ENCODE measurements at regions not wholly inside any gene's neighbourhood (a gene's known extent, or its start where the extent isn't known, plus 50 kb on each side); places are given as distances from the start of the nearest gene placed in this dataset.
"Not testable (repeated sequence)": the region's sequence is repeated elsewhere in the genome, so short reads cannot be mapped to it uniquely, and the experiment has no call there.

GRCh38 chr5:68130253-68130652, 85.3 kb upstream of the PIK3R1 start:
- Mint-ChIP-seq H3K9me3 (no peaks in the 10 kb centered on the region), H3K36me3 (no peaks in the 10 kb centered on the region), H3K4me1 (no peaks in the 10 kb centered on the region), H3K4me3 (no peak overlapping the region), H3K27ac (no peak overlapping the region)
- no peak for DNase-seq (ENCODE audit: low spot score in 2 of 2)
- ATAC-seq, result no peak

GRCh38 chr5:68129364-68129763, 86.2 kb upstream of the PIK3R1 start:
- Mint-ChIP-seq H3K36me3 (no peaks in the 10 kb centered on the region), H3K9me3 (no peaks in the 10 kb centered on the region), H3K27ac (no peak overlapping the region), H3K4me3 (no peak overlapping the region), H3K4me1 (no peaks in the 10 kb centered on the region)
- DNase-seq (ENCODE audit: low spot score in 2 of 2) (no peak), ATAC-seq (no peak)

GRCh38 chr5:68126886-68127285, 88.7 kb upstream of the PIK3R1 start:
- H3K27ac Mint-ChIP-seq, result no peak overlapping the region

GRCh38 chr5:68122439-68123328, 92.9 kb upstream of the PIK3R1 start:
- Mint-ChIP-seq H3K27ac (no peak overlapping the region), H3K4me3 (no peak overlapping the region), H3K36me3 (no peaks in the 10 kb centered on the region), H3K9me3 (no peaks in the 10 kb centered on the region), H3K4me1 (peaks cover 12% of the 10 kb centered on the region)
- no peak for DNase-seq (ENCODE audit: low spot score in 2 of 2)
- ATAC-seq, result no peak

More at GRCh38 chr5:68126886-68127285, 88.7 kb upstream of the PIK3R1 start:
- ATAC-seq (no peak), DNase-seq (ENCODE audit: low spot score in 2 of 2) (no peak)
- H3K36me3 Mint-ChIP-seq, result no peaks in the 10 kb centered on the region
- peaks cover 12% of the 10 kb centered on the region for H3K4me1 Mint-ChIP-seq
- no peak overlapping the region for H3K4me3 Mint-ChIP-seq
- H3K9me3 Mint-ChIP-seq, result no peaks in the 10 kb centered on the region

- Mint-ChIP-seq H3K36me3 (no peaks in the 10 kb centered on the region), H3K9me3 (no peaks in the 10 kb centered on the region), H3K27ac (no peak overlapping the region), H3K4me1 (no peaks in the 10 kb centered on the region), H3K4me3 (no peak overlapping the region)
- ATAC-seq, result no peak
- DNase-seq (ENCODE audit: low spot score in 2 of 2), result no peak
Observed at GRCh38 chr5:68116868-68117411, 98.6 kb upstream of the PIK3R1 start.

GRCh38 chr5:68116408-68116807, 99.1 kb upstream of the PIK3R1 start:
- no peak overlapping the region for H3K27ac Mint-ChIP-seq
- no peak for DNase-seq (ENCODE audit: low spot score in 2 of 2)
- no peaks in the 10 kb centered on the region for H3K4me1 Mint-ChIP-seq
- H3K9me3 Mint-ChIP-seq, result no peaks in the 10 kb centered on the region
- no peaks in the 10 kb centered on the region for H3K36me3 Mint-ChIP-seq
- H3K4me3 Mint-ChIP-seq, result no peak overlapping the region
- no peak for ATAC-seq

GRCh38 chr5:68115584-68115983, 100.0 kb upstream of the PIK3R1 start:
- H3K9me3 Mint-ChIP-seq, result no peaks in the 10 kb centered on the region
- no peak for DNase-seq (ENCODE audit: low spot score in 2 of 2)
- H3K27ac Mint-ChIP-seq, result no peak overlapping the region
- no peaks in the 10 kb centered on the region for H3K36me3 Mint-ChIP-seq
- ATAC-seq, result no peak
- H3K4me3 Mint-ChIP-seq, result no peak overlapping the region
- H3K4me1 Mint-ChIP-seq, result no peaks in the 10 kb centered on the region

GRCh38 chr5:68114378-68115040, 101.0 kb upstream of the PIK3R1 start:
- Mint-ChIP-seq H3K4me1 (no peaks in the 10 kb centered on the region), H3K36me3 (no peaks in the 10 kb centered on the region), H3K9me3 (no peaks in the 10 kb centered on the region), H3K27ac (no peak overlapping the region), H3K4me3 (no peak overlapping the region)
- ATAC-seq (peak; percentile 48), DNase-seq (ENCODE audit: low spot score in 2 of 2) (no peak)

- no peak overlapping the region for H3K27ac Mint-ChIP-seq
- ATAC-seq, result no peak
- H3K36me3 Mint-ChIP-seq, result no peaks in the 10 kb centered on the region
- no peaks in the 10 kb centered on the region for H3K9me3 Mint-ChIP-seq
- DNase-seq (ENCODE audit: low spot score in 2 of 2), result no peak
- H3K4me1 Mint-ChIP-seq, result no peaks in the 10 kb centered on the region
- H3K4me3 Mint-ChIP-seq, result no peak overlapping the region
Observed at GRCh38 chr5:68112658-68113057, 102.9 kb upstream of the PIK3R1 start.

- Mint-ChIP-seq H3K4me1 (no peaks in the 10 kb centered on the region), H3K4me3 (no peak overlapping the region), H3K36me3 (no peaks in the 10 kb centered on the region), H3K9me3 (no peaks in the 10 kb centered on the region), H3K27ac (no peak overlapping the region)
- DNase-seq (ENCODE audit: low spot score in 2 of 2) (no peak), ATAC-seq (no peak)
Observed at GRCh38 chr5:68110894-68111293, 104.7 kb upstream of the PIK3R1 start.

- H3K9me3 Mint-ChIP-seq, result no peaks in the 10 kb centered on the region
- H3K4me3 Mint-ChIP-seq, result no peak overlapping the region
- no peaks in the 10 kb centered on the region for H3K4me1 Mint-ChIP-seq
- no peak overlapping the region for H3K27ac Mint-ChIP-seq
- DNase-seq (ENCODE audit: low spot score in 2 of 2) (no peak), ATAC-seq (no peak)
- no peaks in the 10 kb centered on the region for H3K36me3 Mint-ChIP-seq
Observed at GRCh38 chr5:68110264-68110663, 105.3 kb upstream of the PIK3R1 start.

GRCh38 chr5:68104217-68104616, 111.3 kb upstream of the PIK3R1 start:
- not testable (repeated sequence) for H3K36me3 Mint-ChIP-seq; H3K4me3 Mint-ChIP-seq; H3K4me1 Mint-ChIP-seq; H3K9me3 Mint-ChIP-seq; DNase-seq (ENCODE audit: low spot score in 2 of 2); ATAC-seq; H3K27ac Mint-ChIP-seq

- not testable (repeated sequence) for H3K27ac Mint-ChIP-seq; H3K9me3 Mint-ChIP-seq; H3K4me3 Mint-ChIP-seq; H3K36me3 Mint-ChIP-seq; DNase-seq (ENCODE audit: low spot score in 2 of 2); H3K4me1 Mint-ChIP-seq; ATAC-seq
Observed at GRCh38 chr5:68103297-68103696, 112.3 kb upstream of the PIK3R1 start.

GRCh38 chr5:68099327-68099726, 116.2 kb upstream of the PIK3R1 start:
- Mint-ChIP-seq H3K27ac (no peak overlapping the region), H3K4me3 (no peak overlapping the region), H3K9me3 (peaks cover 5% of the 10 kb centered on the region), H3K36me3 (no peaks in the 10 kb centered on the region), H3K4me1 (no peaks in the 10 kb centered on the region)
- ATAC-seq, result no peak
- DNase-seq (ENCODE audit: low spot score in 2 of 2), result no peak

GRCh38 chr5:68093455-68094159, 121.9 kb upstream of the PIK3R1 start:
- no peak overlapping the region for H3K4me3 Mint-ChIP-seq

More at GRCh38 chr5:68093455-68094159, 121.9 kb upstream of the PIK3R1 start:
- Mint-ChIP-seq H3K4me1 (no peaks in the 10 kb centered on the region), H3K36me3 (no peaks in the 10 kb centered on the region), H3K27ac (no peak overlapping the region), H3K9me3 (no peaks in the 10 kb centered on the region)
- ATAC-seq (no peak), DNase-seq (ENCODE audit: low spot score in 2 of 2) (no peak)
